ENCODE measurements at regions not wholly inside any gene's neighbourhood (a gene's known extent, or its start where the extent isn't known, plus 50 kb on each side); places are given as distances from the start of the nearest gene placed in this dataset.
"Not testable (repeated sequence)": the region's sequence is repeated elsewhere in the genome, so short reads cannot be mapped to it uniquely, and the experiment has no call there.

DNA sequence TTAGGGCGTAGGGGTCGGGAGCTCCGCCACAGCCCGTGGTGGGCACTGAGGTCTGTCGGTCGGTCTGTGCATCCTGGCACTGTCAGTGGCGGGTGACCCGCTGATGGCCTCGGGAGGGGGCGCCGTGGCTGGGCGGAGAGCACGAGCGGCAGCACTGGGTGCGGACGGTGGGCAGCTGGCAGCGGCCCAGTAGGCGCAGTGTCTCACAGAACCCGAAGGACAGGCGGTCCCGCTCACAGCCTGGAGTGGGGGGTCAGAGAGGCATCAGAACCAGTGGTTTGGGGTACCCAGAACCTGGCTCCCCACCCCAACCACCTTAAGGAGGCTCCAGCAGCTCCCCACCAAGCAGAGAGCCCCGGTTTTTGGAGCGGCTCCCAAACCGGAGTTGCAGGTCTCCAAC, 124.9 kb upstream of the AKAP13 start:
- TF ChIP-seq, protein P1, sequence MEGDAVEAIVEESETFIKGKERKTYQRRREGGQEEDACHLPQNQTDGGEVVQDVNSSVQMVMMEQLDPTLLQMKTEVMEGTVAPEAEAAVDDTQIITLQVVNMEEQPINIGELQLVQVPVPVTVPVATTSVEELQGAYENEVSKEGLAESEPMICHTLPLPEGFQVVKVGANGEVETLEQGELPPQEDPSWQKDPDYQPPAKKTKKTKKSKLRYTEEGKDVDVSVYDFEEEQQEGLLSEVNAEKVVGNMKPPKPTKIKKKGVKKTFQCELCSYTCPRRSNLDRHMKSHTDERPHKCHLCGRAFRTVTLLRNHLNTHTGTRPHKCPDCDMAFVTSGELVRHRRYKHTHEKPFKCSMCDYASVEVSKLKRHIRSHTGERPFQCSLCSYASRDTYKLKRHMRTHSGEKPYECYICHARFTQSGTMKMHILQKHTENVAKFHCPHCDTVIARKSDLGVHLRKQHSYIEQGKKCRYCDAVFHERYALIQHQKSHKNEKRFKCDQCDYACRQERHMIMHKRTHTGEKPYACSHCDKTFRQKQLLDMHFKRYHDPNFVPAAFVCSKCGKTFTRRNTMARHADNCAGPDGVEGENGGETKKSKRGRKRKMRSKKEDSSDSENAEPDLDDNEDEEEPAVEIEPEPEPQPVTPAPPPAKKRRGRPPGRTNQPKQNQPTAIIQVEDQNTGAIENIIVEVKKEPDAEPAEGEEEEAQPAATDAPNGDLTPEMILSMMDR (IDR thresholded peaks at IDR 0.05) = not testable (repeated sequence)
- TF ChIP-seq POLR2A (IDR thresholded peaks at IDR 0.05) = not testable (repeated sequence)
